ENCODE measurements at regions not wholly inside any gene's neighbourhood (a gene's known extent, or its start where the extent isn't known, plus 50 kb on each side); places are given as distances from the start of the nearest gene placed in this dataset.

GRCh38 chr1:68959461-68960030 lies 462.7 kb upstream of the DEPDC1 start:
- DNase-seq (ENCODE audit: low spot score): no peak

DNA sequence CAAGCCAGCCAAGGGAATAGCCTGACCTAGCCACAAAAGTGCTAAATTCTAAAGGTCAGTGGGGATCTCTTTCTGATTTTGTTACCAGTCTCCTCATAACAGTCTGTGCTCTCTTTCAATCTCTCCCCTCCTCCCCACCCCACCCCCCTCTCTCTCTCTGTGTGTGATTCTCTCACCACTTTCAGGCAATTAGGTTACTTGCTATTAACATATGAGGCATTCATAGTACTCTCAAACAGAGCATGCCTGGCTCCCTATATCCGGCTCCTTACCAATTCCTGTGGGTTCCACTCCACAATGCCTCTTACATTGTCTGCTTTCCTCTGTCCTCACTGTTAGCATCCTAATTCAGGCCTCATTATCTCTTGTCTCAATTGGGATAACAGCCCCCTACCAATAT lies 464.3 kb upstream of the DEPDC1 start:
- DNase-seq (ENCODE audit: low spot score): no peak

DNA sequence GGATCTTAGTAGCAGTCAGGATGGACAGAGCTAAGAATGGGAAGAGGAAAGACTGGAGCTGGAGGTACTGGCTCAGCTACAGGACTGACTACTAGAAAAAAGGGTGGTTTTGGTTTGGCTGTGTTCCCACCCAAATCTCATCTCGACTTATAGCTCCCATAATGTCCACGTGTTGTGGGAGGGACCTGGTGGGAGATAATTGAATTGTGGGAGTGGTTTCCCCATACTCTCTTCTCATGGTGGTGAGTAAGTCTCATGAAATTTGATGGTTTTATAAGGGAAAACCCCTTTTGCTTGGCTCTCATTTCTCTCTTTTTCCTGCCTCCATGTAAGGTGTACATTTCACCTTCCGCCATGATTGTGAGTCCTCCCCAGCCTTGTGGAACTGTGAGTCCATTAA lies 466.5 kb upstream of the DEPDC1 start:
- DNase-seq (ENCODE audit: low spot score): no peak

DNA sequence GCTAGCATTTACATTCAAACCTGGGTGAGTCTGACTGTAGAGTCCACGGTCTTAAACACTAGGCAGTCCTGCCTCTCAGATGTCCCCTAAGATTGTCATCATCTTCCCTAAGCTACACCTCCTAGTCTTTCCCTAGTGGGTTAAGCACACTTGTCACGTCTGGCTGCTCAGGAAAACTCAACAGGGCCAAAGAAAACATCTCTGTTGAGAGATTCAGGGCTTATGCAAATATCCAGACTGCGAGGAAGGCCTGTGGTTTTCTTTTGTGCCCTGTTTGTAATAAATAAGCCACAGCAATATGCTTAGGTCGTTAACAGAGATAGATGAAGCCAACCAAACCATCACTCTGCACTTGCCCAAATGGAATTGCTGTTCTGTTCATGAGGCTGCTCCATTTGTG lies 472.6 kb upstream of the DEPDC1 start:
- DNase-seq (ENCODE audit: low spot score): no peak

DNA sequence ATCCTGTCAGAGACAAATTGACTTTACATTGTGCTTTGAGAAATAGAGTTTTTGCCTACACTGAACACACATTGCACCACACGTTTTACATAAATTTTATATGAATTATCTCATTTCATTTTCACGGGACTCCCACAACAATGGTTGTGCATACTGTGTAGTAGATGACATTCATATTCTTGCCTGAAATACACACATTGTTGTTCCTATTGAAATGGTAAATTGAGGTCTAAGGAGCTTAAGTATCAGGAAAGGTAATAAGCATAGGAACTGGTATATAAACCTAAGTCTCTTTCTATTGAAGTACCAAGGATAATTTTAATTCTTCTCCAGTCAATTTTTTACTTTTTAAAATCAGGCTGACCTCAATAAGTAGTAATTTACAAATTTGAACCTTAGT lies 473.7 kb upstream of the DEPDC1 start:
- no peak for DNase-seq (ENCODE audit: low spot score)

GRCh38 chr1:68973459-68974244 lies 476.8 kb upstream of the DEPDC1 start:
- DNase-seq (ENCODE audit: low spot score): peak; percentile 16

DNA sequence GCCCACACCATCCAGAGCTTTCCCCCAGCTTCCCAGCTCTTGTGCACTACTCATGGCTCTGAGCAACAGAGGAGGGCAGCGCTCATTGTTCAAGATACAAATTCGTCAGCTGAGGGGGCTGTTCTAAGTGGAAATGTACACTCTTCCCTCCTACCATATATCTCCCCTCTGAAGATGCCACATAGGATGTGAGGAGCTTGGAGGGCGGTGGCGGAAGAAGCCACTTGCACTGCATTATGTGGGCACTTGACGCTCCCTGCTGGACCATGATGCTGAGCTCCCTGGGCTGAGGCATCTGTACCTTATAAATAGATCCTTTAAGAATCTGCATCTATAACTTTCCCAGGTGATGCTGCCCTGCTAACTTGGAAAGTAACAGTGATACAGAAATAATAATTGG lies 477.6 kb upstream of the DEPDC1 start:
- DNase-seq (ENCODE audit: low spot score): no peak

DNA sequence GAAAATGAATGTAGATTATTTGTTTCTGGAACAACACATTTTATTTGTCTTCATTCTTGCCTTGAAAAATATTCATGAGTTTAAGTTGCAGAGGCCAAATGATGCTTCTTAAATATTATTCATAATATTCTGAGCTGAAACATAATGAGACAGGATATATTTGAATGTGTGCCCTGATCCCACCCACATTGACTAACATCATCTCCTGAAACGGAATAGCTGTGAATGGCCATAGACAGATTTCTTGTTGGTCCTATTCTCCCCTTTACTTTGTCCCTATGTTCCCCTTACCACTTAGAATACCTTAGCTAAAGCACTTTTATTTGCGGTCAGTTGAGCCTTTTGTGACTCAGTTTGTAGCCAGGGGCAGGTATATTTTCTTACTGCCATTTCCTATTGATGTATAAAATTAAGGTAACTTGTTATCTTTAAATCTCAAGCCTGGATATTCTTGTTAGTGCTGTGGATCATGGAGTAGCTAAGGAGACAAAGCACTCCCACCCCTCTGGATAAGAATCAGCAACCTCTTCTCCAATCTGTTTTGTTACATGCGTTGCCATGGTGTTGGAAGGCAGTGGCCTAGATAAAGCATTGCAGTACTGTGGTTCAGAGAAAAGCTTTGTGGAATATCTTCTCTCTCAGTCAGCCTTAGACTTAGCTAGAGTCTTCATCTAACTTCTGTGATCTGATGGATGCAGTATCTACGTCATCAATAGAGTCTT lies 478.5 kb upstream of the DEPDC1 start:
- DNase-seq (ENCODE audit: low spot score): no peak

GRCh38 chr1:68976916-68977610 lies 480.2 kb upstream of the DEPDC1 start:
- no peak for DNase-seq (ENCODE audit: low spot score)

- DNase-seq (ENCODE audit: low spot score): no peak
These were observed 483.0 kb upstream of the DEPDC1 start for GRCh38 chr1:68979891-68980290.

- DNase-seq (ENCODE audit: low spot score): no peak
These were observed 487.4 kb upstream of the DEPDC1 start for GRCh38 chr1:68984289-68984688.

DNA sequence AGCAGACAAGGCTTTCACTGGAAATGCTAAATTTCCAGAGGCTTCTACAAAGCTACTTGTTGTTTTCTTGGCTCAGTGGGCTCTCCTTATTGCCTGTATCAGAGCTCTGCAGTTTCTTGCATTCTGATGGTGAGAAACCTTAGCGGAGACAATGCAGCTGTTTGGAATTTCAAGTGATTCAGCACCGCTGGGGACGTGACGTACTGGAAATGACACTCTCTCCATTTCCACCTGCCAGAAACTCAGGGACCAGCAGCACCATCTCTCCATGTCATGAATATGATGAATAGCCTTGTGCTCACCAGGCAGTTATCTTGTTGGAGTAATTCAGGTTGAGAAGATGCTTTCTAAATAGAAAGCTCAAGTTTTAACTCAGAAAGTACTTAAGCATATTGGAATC lies 497.2 kb upstream of the DEPDC1 start:
- no peak for DNase-seq (ENCODE audit: low spot score)

- no peak for DNase-seq (ENCODE audit: low spot score)
These were observed 519.6 kb upstream of the DEPDC1 start for GRCh38 chr1:69016468-69016867.

DNA sequence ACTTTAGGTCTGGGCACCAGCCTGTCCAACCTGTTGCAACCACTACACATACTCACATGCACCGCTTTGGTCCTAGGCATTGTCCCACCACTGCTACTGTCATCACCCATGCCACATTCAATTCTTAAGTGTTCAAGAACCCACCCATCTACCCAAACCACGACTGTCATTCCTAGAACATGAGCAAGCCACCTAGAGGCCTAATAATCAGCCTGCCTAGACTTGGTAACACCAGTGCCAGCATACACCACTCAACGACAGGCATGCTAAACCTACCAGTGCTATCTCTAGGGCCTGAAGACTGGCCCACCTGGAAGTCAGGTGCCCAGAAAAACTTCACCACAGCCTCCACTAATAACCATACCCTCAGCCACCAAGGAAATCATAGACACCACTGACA lies 532.8 kb upstream of the DEPDC1 start:
- DNase-seq (ENCODE audit: low spot score): no peak

DNA sequence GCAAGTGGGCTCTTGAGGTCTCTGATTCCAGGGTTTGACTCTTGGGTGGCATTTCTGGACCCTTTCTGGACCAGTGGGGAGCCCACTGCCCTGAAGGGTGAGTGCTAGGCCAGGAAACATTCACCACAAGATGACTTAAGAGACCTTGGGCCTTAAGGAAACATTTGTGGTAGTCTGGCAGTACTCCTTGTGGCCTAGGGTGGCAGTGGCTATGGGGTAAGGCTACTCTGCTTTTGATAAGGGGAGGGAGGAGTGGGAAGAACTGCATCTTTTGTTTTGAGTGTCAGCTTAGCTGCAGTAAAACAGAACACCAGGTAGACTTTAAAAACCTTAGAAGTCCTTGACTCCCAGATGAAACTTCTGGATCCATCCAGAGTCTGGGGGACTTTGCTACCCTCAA lies 529.3 kb upstream of the LRRC7 start:
- no peak for DNase-seq (ENCODE audit: low spot score)

- no peak for DNase-seq (ENCODE audit: low spot score)
These were observed 522.1 kb upstream of the LRRC7 start for GRCh38 chr1:69045572-69045971.

GRCh38 chr1:69055194-69055593 lies 512.5 kb upstream of the LRRC7 start:
- no peak for DNase-seq (ENCODE audit: low spot score)

- DNase-seq (ENCODE audit: low spot score): no peak
These were observed 509.3 kb upstream of the LRRC7 start for GRCh38 chr1:69058454-69058853.

DNA sequence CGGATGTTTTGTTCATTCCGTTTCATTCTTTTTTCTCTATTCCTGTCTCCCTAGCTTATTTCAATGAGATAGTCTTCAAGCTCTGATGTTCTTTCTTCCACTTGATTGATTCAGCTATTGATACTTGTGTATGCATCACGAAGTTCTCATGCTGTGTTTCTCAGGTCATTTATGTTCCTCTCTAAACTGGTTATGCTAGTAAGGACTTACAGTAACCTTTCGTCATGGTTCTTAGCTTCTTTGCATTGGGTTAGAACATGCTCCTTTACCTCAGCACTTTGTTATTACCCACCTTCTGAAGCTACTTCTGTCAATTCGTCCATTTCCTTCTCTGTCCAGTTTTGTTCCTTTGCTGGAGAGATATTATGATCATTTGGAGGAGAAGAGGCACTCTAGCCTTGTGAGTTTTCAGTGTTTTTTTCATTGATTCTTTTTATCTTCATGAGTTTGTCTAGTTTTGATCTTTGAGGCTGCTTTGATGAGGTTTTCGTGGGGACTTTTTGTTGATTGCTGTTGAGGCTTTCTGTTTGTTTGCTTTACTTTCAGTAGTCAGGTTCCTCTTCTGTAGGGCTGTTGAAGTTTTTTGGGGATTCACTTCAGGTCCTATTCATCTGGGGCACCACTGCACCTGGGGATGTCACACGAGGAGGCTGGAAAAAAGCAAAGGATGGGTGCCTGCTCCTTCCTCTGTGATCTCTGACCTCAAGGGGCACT lies 496.9 kb upstream of the LRRC7 start:
- DNase-seq (ENCODE audit: low spot score): no peak

DNA sequence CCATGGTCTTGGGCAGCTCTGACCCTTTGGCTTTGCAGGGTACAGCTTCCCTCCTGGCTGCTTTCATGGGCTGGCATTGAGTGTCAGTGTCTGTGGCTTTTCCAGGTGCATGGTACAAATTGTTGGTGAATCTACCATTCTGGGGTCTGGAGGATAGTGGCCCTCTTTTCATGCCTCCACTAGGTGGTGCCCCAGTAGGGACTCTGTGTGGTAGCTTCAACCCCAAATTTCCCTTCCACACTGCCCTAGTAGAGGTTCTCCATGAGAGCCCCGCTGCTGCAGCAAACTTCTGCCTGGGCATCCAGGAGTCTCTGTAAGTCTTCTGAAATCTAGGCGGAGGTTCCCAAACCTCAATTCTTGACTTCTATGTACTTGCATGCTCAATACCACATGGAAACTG lies 494.5 kb upstream of the LRRC7 start:
- no peak for DNase-seq (ENCODE audit: low spot score)

DNA sequence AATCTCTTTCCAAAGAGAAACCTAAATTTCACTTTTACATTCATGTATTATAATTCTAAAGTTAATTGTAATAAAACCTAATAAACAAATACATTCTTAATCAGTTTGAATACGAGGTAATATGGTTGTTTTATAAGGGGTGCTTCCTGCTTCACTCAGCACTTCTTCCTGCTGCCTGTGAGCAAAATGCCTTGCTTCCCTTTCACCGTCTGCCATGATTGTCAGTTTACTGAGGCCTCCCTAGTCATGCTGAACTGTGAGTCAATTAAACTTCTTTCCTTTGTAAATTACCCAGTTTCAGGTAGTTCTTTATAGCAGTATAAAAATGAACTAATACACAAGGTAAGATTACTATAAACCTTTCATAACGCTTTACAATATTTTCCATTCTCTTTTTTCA lies 491.1 kb upstream of the LRRC7 start:
- DNase-seq (ENCODE audit: low spot score): no peak

DNA sequence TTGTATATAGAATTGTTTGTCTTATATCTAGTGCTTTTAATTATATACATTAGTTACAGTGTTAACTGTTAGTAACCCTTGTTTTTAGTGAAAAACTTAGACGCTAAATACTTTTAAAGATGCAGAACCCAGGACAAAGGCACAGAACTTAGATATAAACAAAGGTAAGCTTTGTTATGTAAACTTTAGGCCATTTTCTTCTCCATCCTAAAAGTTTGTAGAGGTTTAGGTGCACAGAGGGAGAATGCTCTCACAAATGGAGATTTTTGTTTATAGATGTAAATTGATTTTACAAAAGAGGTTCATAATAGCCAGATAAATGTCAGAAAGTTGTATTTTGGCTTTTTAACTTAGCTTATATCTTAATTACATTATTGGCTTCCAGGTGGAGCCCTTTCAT lies 490.5 kb upstream of the LRRC7 start:
- DNase-seq (ENCODE audit: low spot score): no peak

Measured in kidney capillary endothelial cell (primary cell).